Embryonic facial prominence (tissue), 1 donor: ENCODE measurements at regions not wholly inside any gene's neighbourhood (a gene's known extent, or its start where the extent isn't known, plus 50 kb on each side); places are given as distances from the start of the nearest gene placed in this dataset.

Experiments
- DNase-seq: peaks from one replicate; pipeline ENCODE4 v3.0.0-alpha.2; 2016; ENCODE audit errors: extremely low spot score

- DNase-seq, result no peak
Observed at GRCh38 chr4:151940291-151940690, 179.5 kb upstream of the GATB start.

GRCh38 chr4:151939670-151940069 is 178.9 kb upstream of the GATB start:
- DNase-seq, result no peak

GRCh38 chr4:151935411-151935810 is 174.6 kb upstream of the GATB start:
- DNase-seq, result no peak

GRCh38 chr4:151934766-151935165 is 174.0 kb upstream of the GATB start:
- DNase-seq, result no peak

GRCh38 chr4:151933122-151933827 is 172.5 kb upstream of the GATB start:
- no peak for DNase-seq

GRCh38 chr4:151931563-151931962 is 170.8 kb upstream of the GATB start:
- DNase-seq, result no peak

- no peak for DNase-seq
Observed at GRCh38 chr4:151930372-151930771, 169.6 kb upstream of the GATB start.

GRCh38 chr4:151928112-151928511 is 167.3 kb upstream of the GATB start:
- no peak for DNase-seq

- DNase-seq, result no peak
Observed at GRCh38 chr4:151922811-151923210, 162.0 kb upstream of the GATB start.

- no peak for DNase-seq
Observed at GRCh38 chr4:151922306-151922705, 161.5 kb upstream of the GATB start.

- DNase-seq, result no peak
Observed at GRCh38 chr4:151921811-151922210, 161.0 kb upstream of the GATB start.

- DNase-seq, result no peak
Observed at GRCh38 chr4:151921386-151921785, 160.6 kb upstream of the GATB start.

- DNase-seq, result no peak
Observed at GRCh38 chr4:151917145-151917734, 156.4 kb upstream of the GATB start.

- no peak for DNase-seq
Observed at GRCh38 chr4:151912632-151913031, 151.8 kb upstream of the GATB start.

GRCh38 chr4:151911970-151912369 is 151.2 kb upstream of the GATB start:
- no peak for DNase-seq

- DNase-seq, result no peak
Observed at GRCh38 chr4:151908734-151909497, 148.1 kb upstream of the GATB start.

- DNase-seq, result no peak
Observed at GRCh38 chr4:151908201-151908600, 147.4 kb upstream of the GATB start.

GRCh38 chr4:151906438-151906837 is 145.6 kb upstream of the GATB start:
- DNase-seq, result no peak

GRCh38 chr4:151905197-151905596 is 144.4 kb upstream of the GATB start:
- no peak for DNase-seq

GRCh38 chr4:151901631-151902030 is 140.8 kb upstream of the GATB start:
- no peak for DNase-seq

- no peak for DNase-seq
Observed at GRCh38 chr4:151896880-151897279, 136.1 kb upstream of the GATB start.

- no peak for DNase-seq
Observed at GRCh38 chr4:151895671-151896070, 134.9 kb upstream of the GATB start.

GRCh38 chr4:151894246-151894645 is 133.4 kb upstream of the GATB start:
- no peak for DNase-seq
